CD1c-positive myeloid dendritic cell (primary cell): ENCODE measurements at regions not wholly inside any gene's neighbourhood (a gene's known extent, or its start where the extent isn't known, plus 50 kb on each side); places are given as distances from the start of the nearest gene placed in this dataset.

Source experiments
- DNase-seq: peaks from one replicate; pipeline ENCODE4 v3.0.0-alpha.2; 2016; ENCODE audit errors: extremely low spot score

- no peak for DNase-seq
These were observed 333.0 kb upstream of the ATP11B start for GRCh38 chr3:182460303-182460702.

- DNase-seq = no peak
These were observed 331.2 kb upstream of the ATP11B start for GRCh38 chr3:182462152-182462551.

GRCh38 chr3:182464513-182465145 lies 328.7 kb upstream of the ATP11B start:
- DNase-seq = no peak

- no peak for DNase-seq
These were observed 327.8 kb upstream of the ATP11B start for GRCh38 chr3:182465301-182466185.

- no peak for DNase-seq
These were observed 324.2 kb upstream of the ATP11B start for GRCh38 chr3:182469086-182469485.

- DNase-seq = no peak
These were observed 323.1 kb upstream of the ATP11B start for GRCh38 chr3:182470187-182470586.

- no peak for DNase-seq
These were observed 320.1 kb upstream of the ATP11B start for GRCh38 chr3:182473191-182473710.

GRCh38 chr3:182478369-182478768 lies 314.9 kb upstream of the ATP11B start:
- DNase-seq = no peak

GRCh38 chr3:182479419-182480336 lies 313.6 kb upstream of the ATP11B start:
- no peak for DNase-seq

GRCh38 chr3:182482705-182483104 lies 310.6 kb upstream of the ATP11B start:
- DNase-seq = no peak

GRCh38 chr3:182484682-182485081 lies 308.6 kb upstream of the ATP11B start:
- DNase-seq = no peak

GRCh38 chr3:182485301-182485700 lies 308.0 kb upstream of the ATP11B start:
- DNase-seq = no peak

GRCh38 chr3:182486463-182486862 lies 306.8 kb upstream of the ATP11B start:
- DNase-seq = no peak

- DNase-seq = no peak
These were observed 306.2 kb upstream of the ATP11B start for GRCh38 chr3:182487143-182487542.

GRCh38 chr3:182487611-182488010 lies 305.7 kb upstream of the ATP11B start:
- DNase-seq = no peak

GRCh38 chr3:182490596-182491491 lies 302.5 kb upstream of the ATP11B start:
- DNase-seq = no peak

- DNase-seq = no peak
These were observed 301.7 kb upstream of the ATP11B start for GRCh38 chr3:182491577-182491976.

GRCh38 chr3:182492536-182492935 lies 300.8 kb upstream of the ATP11B start:
- DNase-seq = no peak

GRCh38 chr3:182500289-182500688 lies 293.0 kb upstream of the ATP11B start:
- no peak for DNase-seq

- no peak for DNase-seq
These were observed 291.4 kb upstream of the ATP11B start for GRCh38 chr3:182501856-182502255.

- no peak for DNase-seq
These were observed 289.9 kb upstream of the ATP11B start for GRCh38 chr3:182503401-182503800.
